ENCODE measurements at regions not wholly inside any gene's neighbourhood (a gene's known extent, or its start where the extent isn't known, plus 50 kb on each side); places are given as distances from the start of the nearest gene placed in this dataset.

- no peak overlapping the region for H3K23ac ChIP-seq (ENCODE audit: low read length)
- H2BK5ac ChIP-seq (ENCODE audit: low read depth, low read length, poor library complexity): no peak overlapping the region
- no peak for DNase-seq
- no peak overlapping the region for H3K4me3 ChIP-seq (ENCODE audit: low read depth, low read length)
- no peaks in the 10 kb centered on the region for H3K36me3 ChIP-seq (ENCODE audit: control insufficient read depth in 1 of 2, insufficient read depth in 2 of 2, low read length in 2 of 2)
- no peak overlapping the region for H4K8ac ChIP-seq (ENCODE audit: low read depth, low read length)
- no peak overlapping the region for H3K27ac ChIP-seq (ENCODE audit: low read depth, low read length)
- H4K91ac ChIP-seq (ENCODE audit: low read depth, low read length): no peak overlapping the region
- H2AFZ ChIP-seq (ENCODE audit: insufficient read depth, low read length, poor library complexity): no peak overlapping the region
- H3K79me1 ChIP-seq (ENCODE audit: low read length): no peaks in the 10 kb centered on the region
- no peak overlapping the region for H3K9ac ChIP-seq (ENCODE audit: low read length)
- H3K4me2 ChIP-seq (ENCODE audit: low read length): no peak overlapping the region
- H3K4me1 ChIP-seq (ENCODE audit: control insufficient read depth in 1 of 2, insufficient read depth in 2 of 2, low read length in 2 of 2): no peaks in the 10 kb centered on the region
- peaks cover 2% of the 10 kb centered on the region for H3K9me3 ChIP-seq (ENCODE audit: insufficient read depth, low read depth, low read length)
- no peak overlapping the region for H3K4ac ChIP-seq (ENCODE audit: low read depth, low read length)
- H3K14ac ChIP-seq (ENCODE audit: low read length): no peak overlapping the region
- WGBS (ENCODE audit: extremely low coverage, insufficient coverage, insufficient read length): no CpG with 5 or more reads among the region's 6 CpGs
- no peak overlapping the region for H2BK12ac ChIP-seq (ENCODE audit: low read length)
- H2BK120ac ChIP-seq (ENCODE audit: insufficient read depth, low read length, poor library complexity): no peak overlapping the region
- no peaks in the 10 kb centered on the region for H3K79me2 ChIP-seq (ENCODE audit: control insufficient read depth, insufficient read depth, low read length, poor library complexity)
- no peaks in the 10 kb centered on the region for H3K27me3 ChIP-seq (ENCODE audit: insufficient read depth, low read length)
- no peak overlapping the region for H3K18ac ChIP-seq (ENCODE audit: low read length)
- no peak overlapping the region for H2AK5ac ChIP-seq (ENCODE audit: low read length)
- H4K12ac ChIP-seq (ENCODE audit: low read depth, low read length): no peak overlapping the region
These were observed 60.5 kb upstream of the CPXM2 start for GRCh38 chr10:123952099-123952498.

- Histone ChIP-seq H3K27me3 (ENCODE audit: insufficient read depth, low read length) (no peaks in the 10 kb centered on the region), H2AK5ac (ENCODE audit: low read length) (no peak overlapping the region), H3K9ac (ENCODE audit: low read length) (no peak overlapping the region), H3K4me1 (ENCODE audit: control insufficient read depth in 1 of 2, insufficient read depth in 2 of 2, low read length in 2 of 2) (peaks cover 0 to 3% of the 10 kb centered on the region in 2 experiments), H4K8ac (ENCODE audit: low read depth, low read length) (no peak overlapping the region), H3K4ac (ENCODE audit: low read depth, low read length) (no peak overlapping the region), H3K4me2 (ENCODE audit: low read length) (no peak overlapping the region), H3K14ac (ENCODE audit: low read length) (no peak overlapping the region), H4K12ac (ENCODE audit: low read depth, low read length) (no peak overlapping the region), H3K79me2 (ENCODE audit: control insufficient read depth, insufficient read depth, low read length, poor library complexity) (no peaks in the 10 kb centered on the region), H3K36me3 (ENCODE audit: control insufficient read depth in 1 of 2, insufficient read depth in 2 of 2, low read length in 2 of 2) (no peaks in the 10 kb centered on the region), H3K9me3 (ENCODE audit: insufficient read depth, low read depth, low read length) (peaks cover 2% of the 10 kb centered on the region), H2BK120ac (ENCODE audit: insufficient read depth, low read length, poor library complexity) (no peak overlapping the region), H3K4me3 (ENCODE audit: low read depth, low read length) (no peak overlapping the region), H3K27ac (ENCODE audit: low read depth, low read length) (no peak overlapping the region), H4K91ac (ENCODE audit: low read depth, low read length) (no peak overlapping the region), H2BK5ac (ENCODE audit: low read depth, low read length, poor library complexity) (no peak overlapping the region), H2AFZ (ENCODE audit: insufficient read depth, low read length, poor library complexity) (no peak overlapping the region), H3K23ac (ENCODE audit: low read length) (no peak overlapping the region), H2BK12ac (ENCODE audit: low read length) (no peak overlapping the region), H3K18ac (ENCODE audit: low read length) (no peak overlapping the region), H3K79me1 (ENCODE audit: low read length) (no peaks in the 10 kb centered on the region)
- no peak for DNase-seq
- no CpG with 5 or more reads among the region's 9 CpGs for WGBS (ENCODE audit: extremely low coverage, insufficient coverage, insufficient read length)
These were observed 56.6 kb upstream of the CPXM2 start for GRCh38 chr10:123948030-123948823.

- no CpG with 5 or more reads among the region's 8 CpGs for WGBS (ENCODE audit: extremely low coverage, insufficient coverage, insufficient read length)
These were observed 53.8 kb upstream of the CPXM2 start for GRCh38 chr10:123945325-123945920.

DNA sequence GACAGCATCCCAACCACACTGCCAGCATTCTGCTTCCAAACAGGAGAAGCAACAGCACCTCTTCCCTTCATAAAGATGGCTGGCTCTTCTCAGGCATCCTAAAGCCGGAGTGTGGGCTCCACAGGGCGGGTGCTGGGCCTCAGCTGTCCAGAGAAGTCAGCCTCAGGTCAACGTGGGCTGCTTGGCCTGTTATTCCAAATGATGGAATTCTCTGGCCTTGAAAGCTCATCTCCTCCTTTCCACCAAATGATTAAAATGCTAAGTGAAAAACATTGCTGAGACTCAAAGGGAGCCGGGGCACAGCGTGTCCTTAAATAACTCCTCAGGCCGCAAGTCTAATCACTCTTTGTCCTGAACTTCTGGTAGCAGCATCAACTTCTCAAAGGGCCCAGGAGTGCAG lies 53.1 kb upstream of the CPXM2 start:
- H3K27ac ChIP-seq (ENCODE audit: low read depth, low read length): no peak overlapping the region
- no peak overlapping the region for H3K18ac ChIP-seq (ENCODE audit: low read length)
- no peak overlapping the region for H3K4ac ChIP-seq (ENCODE audit: low read depth, low read length)
- no peak overlapping the region for H4K91ac ChIP-seq (ENCODE audit: low read depth, low read length)
- H4K8ac ChIP-seq (ENCODE audit: low read depth, low read length): no peak overlapping the region
- no peak overlapping the region for H2AK5ac ChIP-seq (ENCODE audit: low read length)
- no peak overlapping the region for H2BK12ac ChIP-seq (ENCODE audit: low read length)
- no peak overlapping the region for H3K4me2 ChIP-seq (ENCODE audit: low read length)
- no peak overlapping the region for H3K9ac ChIP-seq (ENCODE audit: low read length)
- no peak overlapping the region for H3K23ac ChIP-seq (ENCODE audit: low read length)
- no peaks in the 10 kb centered on the region for H3K27me3 ChIP-seq (ENCODE audit: insufficient read depth, low read length)
- H3K4me3 ChIP-seq (ENCODE audit: low read depth, low read length): no peak overlapping the region
- H2BK5ac ChIP-seq (ENCODE audit: low read depth, low read length, poor library complexity): no peak overlapping the region
- peaks cover 8% of the 10 kb centered on the region for H3K9me3 ChIP-seq (ENCODE audit: insufficient read depth, low read depth, low read length)
- H4K12ac ChIP-seq (ENCODE audit: low read depth, low read length): no peak overlapping the region
- WGBS (ENCODE audit: extremely low coverage, insufficient coverage, insufficient read length): no CpG with 5 or more reads among the region's 6 CpGs
- H3K36me3 ChIP-seq (ENCODE audit: control insufficient read depth in 1 of 2, insufficient read depth in 2 of 2, low read length in 2 of 2): no peaks in the 10 kb centered on the region
- no peak overlapping the region for H2AFZ ChIP-seq (ENCODE audit: insufficient read depth, low read length, poor library complexity)
- H3K79me1 ChIP-seq (ENCODE audit: low read length): no peaks in the 10 kb centered on the region
- DNase-seq: no peak
- H3K79me2 ChIP-seq (ENCODE audit: control insufficient read depth, insufficient read depth, low read length, poor library complexity): no peaks in the 10 kb centered on the region
- H3K14ac ChIP-seq (ENCODE audit: low read length): no peak overlapping the region
- no peak overlapping the region for H2BK120ac ChIP-seq (ENCODE audit: insufficient read depth, low read length, poor library complexity)
- peaks cover 6 to 10% of the 10 kb centered on the region in 2 experiments for H3K4me1 ChIP-seq (ENCODE audit: control insufficient read depth in 1 of 2, insufficient read depth in 2 of 2, low read length in 2 of 2)

More at GRCh38 chr10:123945325-123945920, 53.8 kb upstream of the CPXM2 start:
- Histone ChIP-seq H3K27ac (ENCODE audit: low read depth, low read length) (no peak overlapping the region), H3K9ac (ENCODE audit: low read length) (no peak overlapping the region), H2BK120ac (ENCODE audit: insufficient read depth, low read length, poor library complexity) (no peak overlapping the region), H3K23ac (ENCODE audit: low read length) (no peak overlapping the region), H3K79me1 (ENCODE audit: low read length) (no peaks in the 10 kb centered on the region), H3K9me3 (ENCODE audit: insufficient read depth, low read depth, low read length) (peaks cover 5% of the 10 kb centered on the region), H4K8ac (ENCODE audit: low read depth, low read length) (peak overlapping the region; percentile 23), H3K36me3 (ENCODE audit: control insufficient read depth in 1 of 2, insufficient read depth in 2 of 2, low read length in 2 of 2) (no peaks in the 10 kb centered on the region), H4K12ac (ENCODE audit: low read depth, low read length) (no peak overlapping the region), H3K4me3 (ENCODE audit: low read depth, low read length) (no peak overlapping the region), H3K18ac (ENCODE audit: low read length) (no peak overlapping the region), H3K27me3 (ENCODE audit: insufficient read depth, low read length) (no peaks in the 10 kb centered on the region), H3K79me2 (ENCODE audit: control insufficient read depth, insufficient read depth, low read length, poor library complexity) (no peaks in the 10 kb centered on the region), H2AK5ac (ENCODE audit: low read length) (no peak overlapping the region), H4K91ac (ENCODE audit: low read depth, low read length) (no peak overlapping the region), H2BK12ac (ENCODE audit: low read length) (no peak overlapping the region), H3K14ac (ENCODE audit: low read length) (no peak overlapping the region), H3K4ac (ENCODE audit: low read depth, low read length) (no peak overlapping the region), H2BK5ac (ENCODE audit: low read depth, low read length, poor library complexity) (no peak overlapping the region), H3K4me2 (ENCODE audit: low read length) (no peak overlapping the region), H2AFZ (ENCODE audit: insufficient read depth, low read length, poor library complexity) (no peak overlapping the region), H3K4me1 (ENCODE audit: control insufficient read depth in 1 of 2, insufficient read depth in 2 of 2, low read length in 2 of 2) (peaks cover 6 to 10% of the 10 kb centered on the region in 2 experiments)
- DNase-seq: peak in 1 of 2 donors; percentile 37
